Thyroid gland (tissue), 4 donors: ENCODE measurements at regions not wholly inside any gene's neighbourhood (a gene's known extent, or its start where the extent isn't known, plus 50 kb on each side); places are given as distances from the start of the nearest gene placed in this dataset.

Source experiments
- DNase-seq, 2 donors: peaks; one replicate each; pipeline ENCODE4 v3.0.0-alpha.2; 2019
- H3K27ac ChIP-seq, 3 donors: fragments of 200-600 bp; sonication (generic); 1 replicate in 2 of 3; 2 replicates in 1 of 3; pipeline ENCODE4 v1.5.1; 2016 to 2019; ENCODE audit warnings: mild to moderate bottlenecking in 1 of 3, moderate library complexity in 1 of 3
- H3K27me3 ChIP-seq: fragments of 200-600 bp; sonication (generic); one replicate; pipeline ENCODE4 v1.5.1; 2019
- H3K36me3 ChIP-seq, 2 donors: fragments of 200-600 bp; sonication (generic); one replicate each; pipeline ENCODE4 v1.5.1; 2016 to 2019
- H3K4me1 ChIP-seq, 2 donors: fragments of 200-600 bp; sonication (generic); one replicate each; pipeline ENCODE4 v1.5.1; 2017 to 2019
- H3K4me3 ChIP-seq, 3 donors: fragments of 200-600 bp; sonication (generic); replicated peaks in 1 of 3; 1 replicate in 2 of 3; 2 replicates in 1 of 3; pipeline ENCODE4 v1.5.1; 2016; ENCODE audit warnings: mild to moderate bottlenecking in 1 of 3
- H3K9me3 ChIP-seq: fragments of 200-600 bp; sonication (generic); one replicate; pipeline ENCODE4 v1.5.1; 2017
- CTCF ChIP-seq, 6 experiments: fragments of 200-600 bp in 3 of 6; fragments of 450-650 bp in 3 of 6; sonication (generic) in 3 of 6; IDR thresholded peaks; one replicate each; pipeline ENCODE4 v1.5.1; 2016 to 2019; ENCODE audit warnings: antibody characterized with exemption in 6 of 6, mild to moderate bottlenecking in 2 of 6, inconsistent platforms in 1 of 6, moderate library complexity in 1 of 6
- POLR2A ChIP-seq, 2 donors: fragments of 450-650 bp; IDR thresholded peaks; one replicate each; pipeline ENCODE4 v1.6.1; 2017; ENCODE audit warnings: antibody characterized with exemption in 2 of 2, mild to moderate bottlenecking in 2 of 2, moderate library complexity in 1 of 2
- WGBS, 2 donors: methylation state at CpG; one replicate each; pipeline ENCODE4 v1.1.5; 2017; 5-methylcytosine and 5-hydroxymethylcytosine counted together
- intact Hi-C: fragments of 100-400 bp; cut with DNase I; formaldehyde crosslinking; loops from one replicate; pipeline ENCODE4 v1.15.1; 2023

DNA sequence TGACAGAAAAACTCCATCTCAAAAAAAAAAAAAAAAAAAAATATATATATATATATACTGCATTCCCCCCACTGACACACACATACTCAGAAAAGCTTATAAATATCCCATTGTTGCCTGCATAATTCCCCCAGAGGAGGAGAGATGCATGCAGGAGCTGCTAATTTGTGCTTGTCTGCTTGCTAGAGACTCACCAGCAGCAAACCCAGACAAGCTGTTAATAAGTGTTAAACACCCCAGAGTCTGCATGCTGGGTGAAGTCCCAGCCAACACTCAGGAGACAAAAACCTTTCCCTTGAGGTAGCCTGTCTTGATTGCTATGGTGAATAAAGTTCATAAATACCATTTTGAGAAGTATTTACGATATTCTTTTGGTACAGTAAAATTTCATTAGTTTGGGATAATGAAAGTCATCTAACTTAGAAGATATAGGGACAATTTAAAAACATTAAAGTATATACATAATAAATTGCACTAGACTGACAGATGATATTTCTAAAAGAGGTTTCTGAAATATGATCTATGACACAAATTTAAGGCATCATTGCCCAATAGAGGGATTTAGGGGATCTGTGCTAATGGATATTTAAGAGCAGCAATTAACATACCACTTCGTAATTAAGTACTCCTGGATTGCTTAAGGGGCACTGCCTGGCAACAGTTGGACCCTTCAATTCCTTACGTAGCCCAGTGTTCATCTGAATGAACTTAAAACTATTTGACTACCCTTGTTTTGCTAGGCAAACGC is 400.0 kb upstream of the C2CD4B start:
- H3K27me3 ChIP-seq = no peaks in the 10 kb centered on the region
- H3K9me3 ChIP-seq = no peaks in the 10 kb centered on the region
- no peak for DNase-seq
- intact Hi-C loops = loop anchor here (5.0 kb wide), 1 partner anchor 173 kb away; the partner anchor contains the start of gene TLN2
- H3K4me3 ChIP-seq = no peak overlapping the region
- WGBS, 2 donors = 82 to 90% methylated on average over 4 of the region's 4 CpGs
- TF ChIP-seq POLR2A (IDR thresholded peaks at IDR 0.05) (no peak), CTCF (IDR thresholded peaks at IDR 0.05) (no peak)
- peaks cover 4 to 13% of the 10 kb centered on the region in 2 donors for H3K4me1 ChIP-seq
- H3K36me3 ChIP-seq = no peaks in the 10 kb centered on the region
- H3K27ac ChIP-seq = no peak overlapping the region

DNA sequence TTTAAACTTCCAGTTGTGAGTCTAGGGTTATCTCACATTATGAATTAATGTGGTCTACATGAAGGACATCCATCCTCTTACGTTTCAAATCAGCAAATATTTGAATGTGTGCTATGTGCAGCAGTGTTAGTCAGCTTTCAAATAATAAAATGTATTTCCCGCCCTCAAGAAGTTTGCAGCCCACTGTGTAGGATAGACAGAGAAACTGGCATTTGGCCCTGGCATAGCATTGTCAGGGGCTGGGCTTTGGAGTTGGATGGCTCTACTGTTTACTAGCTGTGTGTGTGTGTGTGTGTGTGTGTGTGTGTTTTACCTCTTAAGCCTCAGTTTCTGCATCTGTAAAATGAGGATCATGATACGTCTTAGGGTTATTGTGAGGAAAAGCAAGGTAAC is 400.5 kb upstream of the C2CD4B start:
- Histone ChIP-seq H3K27ac (no peak overlapping the region), H3K36me3 (no peaks in the 10 kb centered on the region), H3K27me3 (no peaks in the 10 kb centered on the region), H3K9me3 (no peaks in the 10 kb centered on the region), H3K4me1 (peaks cover 8 to 17% of the 10 kb centered on the region in 2 donors), H3K4me3 (no peak overlapping the region)
- TF ChIP-seq POLR2A (IDR thresholded peaks at IDR 0.05) = no peak
- no peak for TF ChIP-seq CTCF (IDR thresholded peaks at IDR 0.05)
- intact Hi-C loops = loop anchor here (5.0 kb wide), 1 partner anchor 173 kb away; the partner anchor contains the start of gene TLN2
- WGBS, 2 donors = 72 to 94% methylated on average over 3 of the region's 3 CpGs
- no peak for DNase-seq

DNA sequence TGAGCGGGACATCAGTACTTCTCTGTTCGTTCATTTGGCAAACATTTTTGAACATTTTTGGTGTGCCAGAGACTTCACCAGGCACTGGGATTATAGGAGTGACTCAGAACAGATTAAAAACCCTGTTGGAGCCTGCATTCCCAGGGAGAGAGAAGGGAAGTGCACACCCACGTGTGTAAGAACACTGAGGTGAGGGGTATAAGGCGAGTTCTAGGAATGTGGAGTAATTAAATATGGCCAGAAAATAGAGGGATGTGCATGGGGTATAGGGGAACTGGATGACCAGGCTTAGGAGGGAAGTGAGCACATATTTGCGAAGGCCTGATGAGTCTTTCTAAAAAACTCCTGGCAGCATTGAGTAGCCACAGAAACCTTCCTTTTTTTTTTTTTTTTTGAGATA is 401.2 kb upstream of the C2CD4B start:
- peaks cover 15 to 23% of the 10 kb centered on the region in 2 donors for H3K4me1 ChIP-seq
- TF ChIP-seq CTCF (IDR thresholded peaks at IDR 0.05) (no peak), POLR2A (IDR thresholded peaks at IDR 0.05) (no peak)
- 85 to 89% methylated on average over 5 of the region's 5 CpGs for WGBS, 2 donors
- no peaks in the 10 kb centered on the region for H3K9me3 ChIP-seq
- no peak overlapping the region for H3K4me3 ChIP-seq
- no peak for DNase-seq
- no peak overlapping the region for H3K27ac ChIP-seq
- H3K36me3 ChIP-seq = no peaks in the 10 kb centered on the region
- no peaks in the 10 kb centered on the region for H3K27me3 ChIP-seq
- intact Hi-C loops = loop anchor here (5.0 kb wide), 1 partner anchor 174 kb away; the partner anchor contains the start of gene TLN2

DNA sequence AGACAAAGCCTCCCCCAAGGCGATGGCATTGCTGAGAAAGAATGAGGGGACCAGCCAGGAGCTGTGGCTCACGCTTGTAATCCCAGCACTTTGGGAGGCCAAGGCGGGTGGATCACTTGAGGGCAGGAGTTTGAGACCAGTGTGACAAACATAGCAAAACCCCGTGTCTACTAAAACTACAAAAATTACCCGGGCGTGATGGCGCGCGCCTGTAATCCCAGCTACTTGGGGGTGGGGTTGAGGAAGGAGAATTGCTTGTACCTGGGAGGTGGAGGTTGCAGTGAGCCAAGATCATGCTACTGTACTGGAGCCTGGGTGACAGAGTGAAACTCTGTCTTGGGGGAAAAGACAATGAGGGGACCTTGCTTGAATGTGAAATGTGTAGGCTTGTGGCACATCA is 402.4 kb upstream of the C2CD4B start:
- WGBS, 2 donors = 43 to 49% methylated on average over 9 of the region's 9 CpGs
- H3K4me1 ChIP-seq = peaks cover 17 to 26% of the 10 kb centered on the region in 2 donors
- intact Hi-C loops = loop anchor here (5.0 kb wide), 1 partner anchor 175 kb away; the partner anchor contains the start of gene TLN2

More for the DNA sequence above, 402.4 kb upstream of the C2CD4B start:
- peak; percentile 75 to 83 for DNase-seq
- Histone ChIP-seq H3K36me3 (no peaks in the 10 kb centered on the region), H3K4me3 (no peak overlapping the region), H3K27ac (no peak overlapping the region), H3K27me3 (no peaks in the 10 kb centered on the region), H3K9me3 (no peaks in the 10 kb centered on the region)
- no peak for TF ChIP-seq CTCF (IDR thresholded peaks at IDR 0.05)
- no peak for TF ChIP-seq POLR2A (IDR thresholded peaks at IDR 0.05)
